Fibroblast of peridontal ligament (primary cell): ENCODE measurements at regions not wholly inside any gene's neighbourhood (a gene's known extent, or its start where the extent isn't known, plus 50 kb on each side); places are given as distances from the start of the nearest gene placed in this dataset.
"Not testable (repeated sequence)": the region's sequence is repeated elsewhere in the genome, so short reads cannot be mapped to it uniquely, and the experiment has no call there.

ENCODE experiments used
- DNase-seq: peaks from one replicate; pipeline ENCODE4 v3.0.0-alpha.2; 2010; ENCODE audit errors: extremely low read depth

- no peak for DNase-seq
These were observed 585.3 kb upstream of the ARID1B start for GRCh38 chr6:156191895-156192294.

- DNase-seq: not testable (repeated sequence)
These were observed 585.8 kb upstream of the ARID1B start for GRCh38 chr6:156191390-156191789.

GRCh38 chr6:156190270-156190669 lies 586.9 kb upstream of the ARID1B start:
- no peak for DNase-seq

- DNase-seq: no peak
These were observed 587.5 kb upstream of the ARID1B start for GRCh38 chr6:156189714-156190113.

- DNase-seq: no peak
These were observed 588.0 kb upstream of the ARID1B start for GRCh38 chr6:156189195-156189594.

- no peak for DNase-seq
These were observed 592.1 kb upstream of the ARID1B start for GRCh38 chr6:156185113-156185512.

GRCh38 chr6:156183678-156184077 lies 593.5 kb upstream of the ARID1B start:
- DNase-seq: no peak

GRCh38 chr6:156182356-156182755 lies 594.8 kb upstream of the ARID1B start:
- DNase-seq: no peak

- no peak for DNase-seq
These were observed 595.7 kb upstream of the ARID1B start for GRCh38 chr6:156181506-156181905.

GRCh38 chr6:156175971-156176421 lies 601.2 kb upstream of the ARID1B start:
- DNase-seq: no peak

- DNase-seq: no peak
These were observed 601.7 kb upstream of the ARID1B start for GRCh38 chr6:156175433-156175832.

GRCh38 chr6:156174031-156174890 lies 602.9 kb upstream of the ARID1B start:
- no peak for DNase-seq

- no peak for DNase-seq
These were observed 607.8 kb upstream of the ARID1B start for GRCh38 chr6:156169371-156169770.

GRCh38 chr6:156167625-156168071 lies 609.5 kb upstream of the ARID1B start:
- DNase-seq: peak; percentile 37

GRCh38 chr6:156167016-156167624 lies 610.1 kb upstream of the ARID1B start:
- peak; percentile 42 for DNase-seq

GRCh38 chr6:156166093-156166492 lies 611.1 kb upstream of the ARID1B start:
- no peak for DNase-seq

GRCh38 chr6:156164701-156165452 lies 612.3 kb upstream of the ARID1B start:
- DNase-seq: no peak

- DNase-seq: no peak
These were observed 613.9 kb upstream of the ARID1B start for GRCh38 chr6:156163311-156163710.

GRCh38 chr6:156161471-156161870 lies 615.7 kb upstream of the ARID1B start:
- DNase-seq: no peak

- no peak for DNase-seq
These were observed 616.4 kb upstream of the ARID1B start for GRCh38 chr6:156160795-156161165.

GRCh38 chr6:156160007-156160794 lies 617.0 kb upstream of the ARID1B start:
- DNase-seq: no peak

- DNase-seq: no peak
These were observed 622.3 kb upstream of the ARID1B start for GRCh38 chr6:156154896-156155295.
